Erythroblast (primary cell): ENCODE measurements at regions not wholly inside any gene's neighbourhood (a gene's known extent, or its start where the extent isn't known, plus 50 kb on each side); places are given as distances from the start of the nearest gene placed in this dataset.

Experiments used
- GATA1 ChIP-seq: IDR thresholded peaks from 2 replicates; pipeline ENCODE4 v1.6.1; 2011; ENCODE audit warnings: low read depth, mild to moderate bottlenecking, control low read depth, low read length, moderate library complexity
- POLR2A ChIP-seq: IDR thresholded peaks from 2 replicates; pipeline ENCODE4 v1.6.1; 2011; ENCODE audit warnings: mild to moderate bottlenecking, low read length

DNA sequence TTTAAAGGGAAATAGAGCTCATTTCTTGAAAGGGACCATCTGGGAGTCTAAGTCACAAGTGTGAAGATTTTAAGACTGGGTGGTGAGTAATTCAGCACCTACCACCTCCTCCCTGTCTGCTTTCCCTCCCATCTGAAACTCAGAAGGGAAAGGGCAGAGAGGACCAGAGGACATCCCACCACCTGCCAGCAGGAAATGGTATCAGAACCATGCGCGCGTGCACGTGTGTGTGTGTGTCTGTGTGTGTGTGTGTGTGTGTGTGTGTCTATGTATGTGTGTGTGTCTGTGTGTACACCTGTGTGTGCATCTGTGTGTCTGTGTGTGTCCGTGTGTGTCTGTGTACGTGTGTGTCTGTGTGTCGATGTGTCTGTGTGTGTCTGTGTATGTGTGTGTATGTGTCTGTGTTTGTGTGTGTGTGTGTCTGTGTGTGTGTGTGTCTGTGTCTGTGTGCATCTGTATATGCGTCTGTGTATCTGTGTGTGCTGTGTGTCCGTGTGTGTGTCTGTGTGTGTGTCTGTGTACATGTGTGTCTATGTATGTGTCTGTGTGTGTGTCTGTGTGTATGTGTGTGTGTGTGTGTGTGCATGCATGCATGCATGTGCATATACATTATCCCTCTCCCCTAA lies 76.8 kb downstream of the ZFP36L2 start:
- no peak for TF ChIP-seq POLR2A
- TF ChIP-seq GATA1 = no peak
